CD4-positive, alpha-beta memory T cell (primary cell): ENCODE measurements at regions not wholly inside any gene's neighbourhood (a gene's known extent, or its start where the extent isn't known, plus 50 kb on each side); places are given as distances from the start of the nearest gene placed in this dataset.

Experiments used
- CTCF ChIA-PET: fragments of 350-600 bp; sonication (Branson Sonifier 250); formaldehyde crosslinking; loops from one replicate; lab custom pipeline; 2021; ENCODE audit warnings: inconsistent platforms; ENCODE audit not compliant: partially characterized antibody; lab: Charles Lee
- POLR2A ChIA-PET: fragments of 350-600 bp; sonication (Branson Sonifier 250); formaldehyde crosslinking; loops from one replicate; lab custom pipeline; 2021; ENCODE audit not compliant: partially characterized antibody; lab: Charles Lee
- DNase-seq, 5 donors: peaks; one replicate each; pipeline versions ENCODE4 v3.0.0 to v3.0.0-alpha.2; 2020 to 2022; ENCODE audit warnings: mixed read lengths in 1 of 5
- H3K27ac ChIP-seq: one replicate; pipeline ENCODE4 v1.7.0; 2013; ENCODE audit warnings: low read depth, low read length
- H3K27me3 ChIP-seq: 2 replicates; pipeline ENCODE4 v1.7.0; 2013; ENCODE audit warnings: mild to moderate bottlenecking, low read length, moderate library complexity; ENCODE audit not compliant: insufficient read depth
- H3K36me3 ChIP-seq: 2 replicates; pipeline ENCODE4 v1.7.0; 2013; ENCODE audit warnings: mild to moderate bottlenecking, low read length, moderate library complexity; ENCODE audit not compliant: insufficient read depth
- H3K4me1 ChIP-seq: 2 replicates; pipeline ENCODE4 v1.7.0; 2013; ENCODE audit warnings: mild to moderate bottlenecking, low read length, moderate library complexity; ENCODE audit not compliant: insufficient read depth
- H3K4me3 ChIP-seq, 2 donors: one replicate each; pipeline ENCODE4 v1.7.0; 2013; ENCODE audit warnings: low read length in 2 of 2, mild to moderate bottlenecking in 1 of 2
- H3K9me3 ChIP-seq, 2 donors: one replicate each; pipeline ENCODE4 v1.7.0; 2013; ENCODE audit warnings: low read length in 2 of 2, control low read depth in 1 of 2; ENCODE audit not compliant: control insufficient read depth in 1 of 2
- H3K27ac Mint-ChIP-seq, 7 donors: one replicate each; pipeline ENCODE4 v1.8.0; 2020 to 2021; ENCODE audit warnings: mixed read lengths in 7 of 7, mild to moderate bottlenecking in 6 of 7, inconsistent platforms in 3 of 7, moderate library complexity in 3 of 7
- H3K27me3 Mint-ChIP-seq, 2 donors: one replicate each; pipeline ENCODE4 v1.8.0; 2020 to 2021; ENCODE audit warnings: mixed read lengths in 2 of 2
- H3K36me3 Mint-ChIP-seq, 2 donors: one replicate each; pipeline ENCODE4 v1.8.0; 2020 to 2021; ENCODE audit warnings: mixed read lengths in 2 of 2, inconsistent platforms in 1 of 2, mild to moderate bottlenecking in 1 of 2
- H3K4me1 Mint-ChIP-seq, 4 donors: one replicate each; pipeline ENCODE4 v1.8.0; 2020 to 2021; ENCODE audit warnings: mixed read lengths in 4 of 4, mild to moderate bottlenecking in 1 of 4
- H3K4me3 Mint-ChIP-seq, 8 donors: one replicate each; pipeline ENCODE4 v1.8.0; 2020 to 2021; ENCODE audit warnings: mixed read lengths in 8 of 8, mild to moderate bottlenecking in 7 of 8, moderate library complexity in 6 of 8, inconsistent platforms in 3 of 8
- H3K9me3 Mint-ChIP-seq, 8 donors: one replicate each; pipeline ENCODE4 v1.8.0; 2020 to 2021; ENCODE audit warnings: mixed read lengths in 8 of 8, mild to moderate bottlenecking in 5 of 8, inconsistent platforms in 3 of 8, moderate library complexity in 1 of 8
- intact Hi-C: fragments of 100-400 bp; cut with micrococcal nuclease; formaldehyde crosslinking; loops from one replicate; pipeline ENCODE4 v1.15.1; 2023

DNA sequence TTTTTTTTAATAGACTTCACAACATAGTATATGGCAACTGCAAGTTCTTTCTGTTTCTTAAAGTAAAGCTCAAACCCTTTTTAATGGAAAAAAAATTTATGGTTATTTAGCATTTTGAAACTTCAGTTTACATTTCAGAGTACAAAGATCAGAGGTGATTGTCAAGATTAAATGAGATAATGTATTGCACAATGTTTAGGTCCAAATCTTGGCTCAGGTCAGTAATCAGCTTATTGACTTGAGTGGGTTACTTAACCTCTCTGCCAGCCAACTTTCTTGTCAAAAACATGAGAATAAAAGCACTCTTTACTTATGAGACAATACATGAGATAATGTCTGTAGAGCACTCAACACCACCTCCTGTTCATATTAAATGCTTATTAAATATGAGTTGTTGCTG lies 345.1 kb upstream of the PTPRD start:
- no peak for DNase-seq
- H3K27me3 Mint-ChIP-seq = no peaks in the 10 kb centered on the region
- H3K36me3 Mint-ChIP-seq = no peaks in the 10 kb centered on the region
- Histone ChIP-seq H3K4me3 (no peak overlapping the region), H3K4me1 (no peaks in the 10 kb centered on the region), H3K27ac (no peak overlapping the region), H3K27me3 (no peaks in the 10 kb centered on the region), H3K36me3 (no peaks in the 10 kb centered on the region), H3K9me3 (no peaks in the 10 kb centered on the region)
- intact Hi-C loops = no loop called here
- H3K4me3 Mint-ChIP-seq = no peak overlapping the region
- peaks cover 11 to 28% (median 12%) of the 10 kb centered on the region in 8 donors for H3K9me3 Mint-ChIP-seq
- no peak overlapping the region for H3K27ac Mint-ChIP-seq
- ChIA-PET POLR2A (no interaction called here), CTCF (no interaction called here)
- no peaks in the 10 kb centered on the region for H3K4me1 Mint-ChIP-seq

DNA sequence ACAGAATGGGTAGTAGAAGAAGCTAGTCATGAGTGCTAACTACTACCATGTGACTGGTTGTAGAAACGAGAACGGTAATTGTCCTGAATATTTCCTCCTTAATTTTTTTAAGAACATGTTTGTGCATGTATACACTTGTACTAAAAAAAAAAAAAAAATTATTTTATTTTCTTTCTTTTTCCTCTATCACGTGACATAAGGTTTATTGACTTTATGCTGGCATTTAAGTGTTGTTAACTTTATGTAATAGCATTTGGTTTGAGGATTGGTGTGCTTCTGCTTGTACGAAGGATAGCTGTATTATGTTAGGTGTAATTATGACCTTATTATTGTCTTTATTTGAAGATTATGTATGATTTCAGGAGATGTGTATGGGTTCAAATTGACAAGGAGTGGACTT lies 349.1 kb upstream of the PTPRD start:
- POLR2A ChIA-PET = no interaction called here

DNA sequence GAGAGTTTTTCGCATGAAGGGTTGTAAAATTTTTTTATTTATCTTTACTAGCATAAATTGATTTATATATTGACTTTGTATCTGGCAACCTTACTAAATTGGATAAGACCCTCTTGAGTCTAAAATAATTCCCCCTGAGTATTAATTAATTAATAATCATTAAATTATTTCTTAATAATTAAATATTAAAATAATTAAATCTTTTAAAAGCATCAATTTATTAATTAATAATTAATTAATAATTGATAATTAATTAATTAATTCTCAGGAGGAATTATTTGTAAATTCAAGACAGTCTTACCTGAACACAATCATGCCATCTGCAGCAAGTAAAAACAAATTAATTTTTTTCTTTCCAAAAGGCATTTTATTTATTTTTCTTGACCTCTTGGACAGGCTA lies 370.4 kb upstream of the PTPRD start:
- DNase-seq = no peak
- Histone ChIP-seq H3K27ac (no peak overlapping the region), H3K27me3 (no peaks in the 10 kb centered on the region), H3K36me3 (no peaks in the 10 kb centered on the region), H3K4me3 (no peak overlapping the region), H3K4me1 (no peaks in the 10 kb centered on the region), H3K9me3 (peaks cover 0 to 4% of the 10 kb centered on the region in 2 donors)
- Mint-ChIP-seq H3K27ac (no peak overlapping the region), H3K9me3 (peaks cover 6 to 21% (median 16%) of the 10 kb centered on the region in 8 donors), H3K4me3 (no peak overlapping the region), H3K4me1 (no peaks in the 10 kb centered on the region), H3K27me3 (no peaks in the 10 kb centered on the region), H3K36me3 (no peaks in the 10 kb centered on the region)
- ChIA-PET CTCF (no interaction called here), POLR2A (no interaction called here)
- intact Hi-C loops = no loop called here

More for the DNA sequence above, 349.1 kb upstream of the PTPRD start:
- H3K9me3 Mint-ChIP-seq = peaks cover 10 to 43% (median 19%) of the 10 kb centered on the region in 8 donors
- no peaks in the 10 kb centered on the region for H3K4me1 Mint-ChIP-seq
- DNase-seq = no peak
- no peak overlapping the region for H3K27ac Mint-ChIP-seq
- H3K27me3 Mint-ChIP-seq = no peaks in the 10 kb centered on the region
- intact Hi-C loops = no loop called here
- Histone ChIP-seq H3K9me3 (no peaks in the 10 kb centered on the region), H3K27me3 (no peaks in the 10 kb centered on the region), H3K27ac (no peak overlapping the region), H3K4me1 (no peaks in the 10 kb centered on the region), H3K36me3 (no peaks in the 10 kb centered on the region), H3K4me3 (no peak overlapping the region)
- H3K36me3 Mint-ChIP-seq = no peaks in the 10 kb centered on the region
- CTCF ChIA-PET = no interaction called here
- H3K4me3 Mint-ChIP-seq = no peak overlapping the region

- Histone ChIP-seq H3K27me3 (no peaks in the 10 kb centered on the region), H3K4me1 (no peaks in the 10 kb centered on the region), H3K4me3 (no peak overlapping the region), H3K27ac (no peak overlapping the region), H3K9me3 (peaks cover 0 to 7% of the 10 kb centered on the region in 2 donors), H3K36me3 (no peaks in the 10 kb centered on the region)
- Mint-ChIP-seq H3K4me1 (no peaks in the 10 kb centered on the region), H3K9me3 (peaks cover 2 to 30% (median 10%) of the 10 kb centered on the region in 8 donors), H3K27me3 (no peaks in the 10 kb centered on the region), H3K27ac (no peak overlapping the region), H3K4me3 (no peak overlapping the region), H3K36me3 (no peaks in the 10 kb centered on the region)
- no peak for DNase-seq
- intact Hi-C loops = no loop called here
- CTCF ChIA-PET = no interaction called here
- POLR2A ChIA-PET = no interaction called here
These were observed 386.8 kb upstream of the PTPRD start for GRCh38 chr9:10999646-11000045.

DNA sequence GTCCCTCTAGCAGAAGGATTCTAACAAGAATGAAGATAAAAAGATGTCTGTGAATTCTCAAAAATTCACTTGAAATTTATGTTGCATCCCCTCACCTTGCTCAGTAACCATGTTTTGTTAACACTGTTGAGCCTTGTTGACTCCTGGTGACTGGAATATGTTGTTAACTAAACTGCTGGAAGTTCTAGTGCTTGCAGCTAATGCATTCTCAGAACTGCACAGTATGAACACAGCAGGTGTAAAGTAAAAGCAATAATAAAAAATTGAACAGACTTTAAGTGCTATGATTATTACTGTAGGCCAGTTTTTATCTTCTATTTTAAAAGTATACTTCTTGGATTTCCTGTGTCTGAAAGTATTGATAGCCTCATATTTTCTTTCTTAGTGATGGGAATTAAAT lies 388.7 kb upstream of the PTPRD start:
- ChIA-PET POLR2A (no interaction called here), CTCF (no interaction called here)
- no peak overlapping the region for H3K4me3 ChIP-seq
- Mint-ChIP-seq H3K4me3 (no peak overlapping the region), H3K36me3 (no peaks in the 10 kb centered on the region), H3K27ac (no peak overlapping the region), H3K4me1 (no peaks in the 10 kb centered on the region), H3K27me3 (no peaks in the 10 kb centered on the region), H3K9me3 (peaks cover 2 to 24% (median 8%) of the 10 kb centered on the region in 8 donors)
- H3K36me3 ChIP-seq = no peaks in the 10 kb centered on the region
- H3K4me1 ChIP-seq = no peaks in the 10 kb centered on the region
- H3K9me3 ChIP-seq = peaks cover 0 to 3% of the 10 kb centered on the region in 2 donors
- no peaks in the 10 kb centered on the region for H3K27me3 ChIP-seq
- DNase-seq = no peak
- intact Hi-C loops = no loop called here
- no peak overlapping the region for H3K27ac ChIP-seq

DNA sequence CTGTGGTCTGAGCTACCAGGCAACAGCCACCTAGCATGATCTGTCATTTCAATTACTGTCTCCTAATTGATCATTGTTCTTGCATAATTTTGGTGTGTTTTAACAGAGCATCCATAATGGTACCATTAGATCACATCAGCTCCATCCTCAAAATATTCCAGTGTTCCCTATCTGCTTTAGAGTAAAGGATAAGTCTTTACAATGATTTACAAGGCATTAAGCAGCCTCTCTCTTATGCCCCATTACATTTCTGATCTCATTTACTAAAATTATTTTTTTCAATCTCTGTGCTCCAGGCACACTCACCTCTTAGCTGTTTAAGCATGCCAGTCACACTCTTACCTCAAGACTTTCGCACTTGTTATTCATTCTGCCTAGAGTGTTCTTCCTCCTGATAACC lies 389.9 kb upstream of the PTPRD start:
- DNase-seq = no peak
- peaks cover 2 to 21% (median 7%) of the 10 kb centered on the region in 8 donors for H3K9me3 Mint-ChIP-seq

DNA sequence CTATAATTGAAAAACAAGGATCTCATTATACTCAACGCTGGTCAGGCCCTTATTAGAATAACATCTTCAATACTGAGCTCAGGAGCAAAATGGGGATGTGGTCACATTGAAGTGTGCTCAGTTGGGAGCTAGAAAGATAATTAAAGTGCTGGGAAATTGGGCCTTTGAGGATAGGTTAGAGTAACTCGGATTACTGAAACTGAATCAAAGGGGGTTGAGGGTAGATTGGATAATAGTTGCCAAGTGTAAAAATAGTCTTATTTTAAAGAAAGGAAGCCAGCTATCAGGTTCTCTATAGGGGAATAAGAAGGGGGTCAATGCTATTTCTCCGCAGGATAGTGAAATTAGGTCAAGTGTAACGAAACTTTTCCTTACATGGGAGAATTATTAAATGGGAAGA lies 391.0 kb upstream of the PTPRD start:
- Histone ChIP-seq H3K4me1 (no peaks in the 10 kb centered on the region), H3K9me3 (no peaks in the 10 kb centered on the region), H3K36me3 (no peaks in the 10 kb centered on the region), H3K4me3 (no peak overlapping the region), H3K27ac (no peak overlapping the region), H3K27me3 (no peaks in the 10 kb centered on the region)
- Mint-ChIP-seq H3K4me1 (no peaks in the 10 kb centered on the region), H3K9me3 (peaks cover 4 to 21% (median 9%) of the 10 kb centered on the region in 8 donors), H3K27ac (no peak overlapping the region), H3K4me3 (no peak overlapping the region), H3K27me3 (no peaks in the 10 kb centered on the region), H3K36me3 (no peaks in the 10 kb centered on the region)
- DNase-seq = no peak
- ChIA-PET POLR2A (no interaction called here), CTCF (no interaction called here)
- intact Hi-C loops = no loop called here

More for the DNA sequence above, 389.9 kb upstream of the PTPRD start:
- H3K27me3 ChIP-seq = no peaks in the 10 kb centered on the region
- H3K9me3 ChIP-seq = no peaks in the 10 kb centered on the region
- no peak overlapping the region for H3K27ac ChIP-seq
- H3K4me1 Mint-ChIP-seq = no peaks in the 10 kb centered on the region
- no peak overlapping the region for H3K27ac Mint-ChIP-seq
- CTCF ChIA-PET = no interaction called here
- intact Hi-C loops = no loop called here
- no peaks in the 10 kb centered on the region for H3K27me3 Mint-ChIP-seq
- H3K4me3 Mint-ChIP-seq = no peak overlapping the region
- POLR2A ChIA-PET = no interaction called here
- no peaks in the 10 kb centered on the region for H3K36me3 Mint-ChIP-seq
- H3K36me3 ChIP-seq = no peaks in the 10 kb centered on the region
- no peak overlapping the region for H3K4me3 ChIP-seq
- H3K4me1 ChIP-seq = no peaks in the 10 kb centered on the region

- H3K36me3 Mint-ChIP-seq = no peaks in the 10 kb centered on the region
- H3K9me3 Mint-ChIP-seq = peaks cover 9 to 40% (median 24%) of the 10 kb centered on the region in 8 donors
- Histone ChIP-seq H3K4me3 (no peak overlapping the region), H3K27me3 (no peaks in the 10 kb centered on the region), H3K27ac (no peak overlapping the region), H3K4me1 (no peaks in the 10 kb centered on the region), H3K36me3 (no peaks in the 10 kb centered on the region), H3K9me3 (peaks cover 0 to 4% of the 10 kb centered on the region in 2 donors)
- intact Hi-C loops = no loop called here
- H3K27ac Mint-ChIP-seq = no peak overlapping the region
- ChIA-PET CTCF (no interaction called here), POLR2A (no interaction called here)
- no peak for DNase-seq
- H3K27me3 Mint-ChIP-seq = no peaks in the 10 kb centered on the region
- H3K4me3 Mint-ChIP-seq = no peak overlapping the region
- no peaks in the 10 kb centered on the region for H3K4me1 Mint-ChIP-seq
These were observed 398.9 kb upstream of the PTPRD start for GRCh38 chr9:11011696-11012095.
